Naive thymus-derived CD8-positive, alpha-beta T cell (primary cell): ENCODE measurements at regions not wholly inside any gene's neighbourhood (a gene's known extent, or its start where the extent isn't known, plus 50 kb on each side); places are given as distances from the start of the nearest gene placed in this dataset.
"Not testable (repeated sequence)": the region's sequence is repeated elsewhere in the genome, so short reads cannot be mapped to it uniquely, and the experiment has no call there.

Experiments used
- ATAC-seq, 2 donors: fragments of 150-1000 bp; cut with Tn5 transposase in 1 of 2; sonication (Bioruptor Pico), chemical (Tn5 transposase) in 1 of 2; 1 replicate in 1 of 2; 2 replicates in 1 of 2; pipeline ENCODE4 v1.10.0; 2021; ENCODE audit warnings: mild to moderate bottlenecking in 2 of 2, moderate library complexity in 2 of 2
- POLR2A ChIA-PET: fragments of 350-600 bp; sonication (Branson Sonifier 250); formaldehyde crosslinking; loops from one replicate; lab custom pipeline; 2021; ENCODE audit warnings: antibody characterized with exemption; lab: Charles Lee
- DNase-seq, 10 donors: peaks; one replicate each; pipeline versions ENCODE4 v3.0.0 to v3.0.0-alpha.2; 2020 to 2022
- H3K27ac Mint-ChIP-seq, 10 donors: one replicate each; pipeline ENCODE4 v1.8.0; 2020 to 2022; ENCODE audit warnings: mild to moderate bottlenecking in 10 of 10, mixed read lengths in 10 of 10, moderate library complexity in 4 of 10, inconsistent platforms in 1 of 10
- H3K27me3 Mint-ChIP-seq, 5 donors: one replicate each; pipeline ENCODE4 v1.8.0; 2021 to 2022; ENCODE audit warnings: mixed read lengths in 5 of 5
- H3K36me3 Mint-ChIP-seq, 3 donors: one replicate each; pipeline ENCODE4 v1.8.0; 2020 to 2022; ENCODE audit warnings: mixed read lengths in 3 of 3, mild to moderate bottlenecking in 2 of 3, inconsistent platforms in 1 of 3
- H3K4me1 Mint-ChIP-seq, 4 donors: one replicate each; pipeline ENCODE4 v1.8.0; 2021 to 2022; ENCODE audit warnings: mixed read lengths in 4 of 4
- H3K4me3 Mint-ChIP-seq, 10 donors: one replicate each; pipeline ENCODE4 v1.8.0; 2020 to 2022; ENCODE audit warnings: mild to moderate bottlenecking in 10 of 10, mixed read lengths in 10 of 10, moderate library complexity in 6 of 10, inconsistent platforms in 1 of 10
- H3K9me3 Mint-ChIP-seq, 9 donors: one replicate each; pipeline ENCODE4 v1.8.0; 2020 to 2022; ENCODE audit warnings: mixed read lengths in 9 of 9, mild to moderate bottlenecking in 3 of 9, inconsistent platforms in 1 of 9, moderate library complexity in 1 of 9

DNA sequence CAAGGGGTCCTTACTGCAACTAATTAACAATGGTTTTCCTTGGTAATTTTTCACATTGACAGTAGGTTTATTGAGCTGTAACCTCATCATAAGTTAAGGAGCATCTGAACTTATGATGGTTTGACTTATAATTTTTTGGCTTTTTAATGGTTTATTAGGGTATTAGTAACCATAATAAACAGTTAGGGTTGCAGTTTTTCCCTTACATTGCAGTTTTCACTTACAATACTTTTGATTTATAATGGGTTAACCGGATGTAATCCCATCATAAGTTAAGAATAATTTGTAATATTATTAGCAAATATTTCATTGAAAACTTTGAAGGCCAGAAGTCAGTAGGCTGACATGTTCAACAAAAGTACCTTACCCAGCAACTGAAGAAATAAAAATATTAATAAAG, 811.6 kb downstream of the TRHDE start:
- Mint-ChIP-seq H3K27ac (no peak overlapping the region), H3K36me3 (no peaks in the 10 kb centered on the region), H3K27me3 (no peaks in the 10 kb centered on the region), H3K4me1 (no peaks in the 10 kb centered on the region), H3K4me3 (no peak overlapping the region), H3K9me3 (peaks cover 0 to 44% (median 14%) of the 10 kb centered on the region in 9 donors)
- ATAC-seq (no peak), DNase-seq (no peak)
- POLR2A ChIA-PET = no interaction called here

DNA sequence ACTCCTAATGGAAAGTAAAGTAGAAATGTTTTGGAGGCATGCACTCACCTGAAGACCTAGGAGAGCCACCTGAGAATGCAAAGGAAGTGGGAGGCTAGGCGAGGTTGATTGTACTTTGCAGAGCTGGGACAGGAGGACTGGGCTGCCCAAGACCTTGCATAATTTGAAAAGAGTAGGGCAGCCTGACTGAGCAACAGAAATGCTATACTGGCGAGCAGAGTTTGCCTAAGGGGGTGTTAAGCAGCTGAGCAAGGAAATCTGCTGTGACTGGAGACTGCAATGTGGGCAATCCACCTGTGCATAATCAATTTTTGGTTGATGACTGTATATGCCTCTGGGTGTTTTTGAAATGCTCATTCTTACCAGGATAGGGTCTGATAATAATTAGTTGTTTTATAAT, 834.1 kb downstream of the TRHDE start:
- H3K9me3 Mint-ChIP-seq = peaks cover 2 to 37% (median 8%) of the 10 kb centered on the region in 9 donors
- POLR2A ChIA-PET = no interaction called here
- H3K27ac Mint-ChIP-seq = no peak overlapping the region
- H3K4me3 Mint-ChIP-seq = no peak overlapping the region
- ATAC-seq (no peak), DNase-seq (no peak)
- H3K36me3 Mint-ChIP-seq = no peaks in the 10 kb centered on the region
- H3K4me1 Mint-ChIP-seq = no peaks in the 10 kb centered on the region
- no peaks in the 10 kb centered on the region for H3K27me3 Mint-ChIP-seq

DNA sequence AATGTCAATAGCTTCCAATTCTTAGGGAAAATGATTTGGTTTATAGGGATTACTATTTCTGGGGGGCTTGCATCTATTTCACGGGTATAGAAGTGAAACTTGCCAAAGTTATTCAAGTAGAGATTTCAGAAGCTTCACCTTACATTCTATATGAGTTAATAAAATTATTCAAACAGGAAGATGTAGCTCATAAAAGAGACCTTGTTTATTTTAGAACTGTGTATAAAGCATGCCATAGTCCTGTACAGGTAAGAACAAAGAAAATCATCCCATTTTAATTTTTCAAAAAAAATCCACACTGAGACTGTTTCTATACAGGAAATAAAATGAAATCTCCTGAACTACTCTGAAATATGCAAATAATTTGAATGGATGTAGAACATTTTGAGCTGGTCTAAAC, 834.7 kb downstream of the TRHDE start:
- ATAC-seq (no peak), DNase-seq (no peak)
- H3K36me3 Mint-ChIP-seq = no peaks in the 10 kb centered on the region
- H3K4me1 Mint-ChIP-seq = no peaks in the 10 kb centered on the region
- POLR2A ChIA-PET = no interaction called here
- H3K27me3 Mint-ChIP-seq = no peaks in the 10 kb centered on the region
- peaks cover 0 to 31% (median 8%) of the 10 kb centered on the region in 9 donors for H3K9me3 Mint-ChIP-seq
- no peak overlapping the region for H3K4me3 Mint-ChIP-seq
- H3K27ac Mint-ChIP-seq = no peak overlapping the region

DNA sequence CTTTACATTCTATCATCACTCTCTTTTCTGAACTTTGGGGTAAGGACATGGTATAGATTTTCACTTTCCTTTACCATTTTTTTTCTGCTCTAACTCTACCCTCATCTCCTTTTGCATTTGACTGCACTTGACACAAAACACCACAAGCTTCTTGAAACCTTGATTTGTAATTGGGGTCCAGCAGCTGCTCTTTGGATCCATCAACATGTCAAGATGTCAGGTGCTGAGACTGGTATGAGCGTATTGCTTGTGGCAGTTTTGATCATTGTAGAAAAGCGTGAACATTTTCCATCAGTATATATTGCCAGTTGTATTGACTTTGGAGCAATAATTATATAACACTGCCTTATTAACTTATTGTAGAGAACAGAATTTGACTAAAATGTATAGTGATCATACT, 838.6 kb downstream of the TRHDE start:
- POLR2A ChIA-PET = no interaction called here
- ATAC-seq (no peak), DNase-seq (no peak)
- H3K27ac Mint-ChIP-seq = no peak overlapping the region
- no peaks in the 10 kb centered on the region for H3K4me1 Mint-ChIP-seq
- no peak overlapping the region for H3K4me3 Mint-ChIP-seq
- peaks cover 0 to 24% (median 4%) of the 10 kb centered on the region in 9 donors for H3K9me3 Mint-ChIP-seq
- no peaks in the 10 kb centered on the region for H3K36me3 Mint-ChIP-seq
- no peaks in the 10 kb centered on the region for H3K27me3 Mint-ChIP-seq

DNA sequence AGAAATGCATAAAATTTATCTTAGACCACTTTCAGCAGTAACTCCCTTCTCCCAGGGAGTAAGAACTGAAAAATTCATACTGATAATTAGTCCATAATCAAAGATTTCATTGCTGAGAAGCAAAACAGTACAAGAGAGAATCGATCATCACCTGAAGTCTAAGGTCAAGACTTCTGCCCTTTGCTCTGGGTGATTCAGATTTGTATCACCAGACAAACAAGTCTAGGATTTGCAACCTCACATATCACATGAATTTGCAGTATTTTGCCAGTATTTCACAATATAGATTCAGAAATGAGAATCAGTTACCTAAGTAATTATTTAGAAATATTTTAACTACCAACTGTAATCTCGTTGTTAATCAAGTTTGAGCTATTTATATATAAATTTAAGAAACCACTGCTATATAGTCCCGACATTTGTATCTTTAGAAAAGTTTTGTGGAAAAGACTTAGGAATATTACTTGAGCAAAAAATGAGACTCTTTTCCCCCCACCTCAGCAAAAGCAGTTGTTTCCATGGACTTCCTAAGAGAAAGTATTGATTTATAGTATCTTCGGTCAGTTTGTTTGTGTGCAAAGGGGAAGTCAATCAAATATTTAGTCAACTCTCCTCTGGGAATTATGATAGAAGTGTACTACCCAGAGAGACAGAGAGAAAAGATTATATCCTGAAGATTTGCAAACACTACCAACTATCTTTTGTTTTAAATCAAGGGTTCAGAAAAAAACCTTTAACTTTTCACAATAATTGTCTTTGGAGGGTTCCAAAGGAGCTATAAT, 840.1 kb downstream of the TRHDE start:
- ATAC-seq (no peak), DNase-seq (no peak)
- POLR2A ChIA-PET = no interaction called here
- no peaks in the 10 kb centered on the region for H3K4me1 Mint-ChIP-seq
- H3K4me3 Mint-ChIP-seq = no peak overlapping the region
- no peak overlapping the region for H3K27ac Mint-ChIP-seq
- H3K9me3 Mint-ChIP-seq = peaks cover 0 to 24% (median 2%) of the 10 kb centered on the region in 9 donors
- no peaks in the 10 kb centered on the region for H3K27me3 Mint-ChIP-seq
- no peaks in the 10 kb centered on the region for H3K36me3 Mint-ChIP-seq

DNA sequence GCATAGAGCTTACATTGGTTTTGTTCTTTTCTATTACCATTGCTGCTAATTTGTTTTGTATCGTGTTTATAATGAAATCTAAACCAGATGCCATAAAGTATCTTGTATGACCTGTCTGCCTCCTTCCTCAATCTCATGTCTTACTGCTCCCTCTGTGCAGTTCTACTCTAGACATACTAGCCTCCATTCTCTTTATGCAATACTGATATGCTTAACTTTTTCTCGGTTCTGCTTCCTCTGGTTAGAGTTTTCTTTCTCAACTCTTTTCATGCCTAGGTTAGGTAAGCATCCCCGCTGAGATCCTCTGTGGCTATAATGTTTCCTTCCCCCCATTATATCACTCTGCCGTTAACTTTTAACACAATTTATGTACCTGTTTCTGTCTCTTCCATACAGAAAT, 852.3 kb downstream of the TRHDE start:
- Mint-ChIP-seq H3K4me1 (no peaks in the 10 kb centered on the region), H3K9me3 (peaks cover 0 to 18% (median 1%) of the 10 kb centered on the region in 9 donors), H3K36me3 (no peaks in the 10 kb centered on the region), H3K4me3 (no peak overlapping the region), H3K27me3 (no peaks in the 10 kb centered on the region), H3K27ac (no peak overlapping the region)
- POLR2A ChIA-PET = no interaction called here
- DNase-seq (no peak), ATAC-seq (no peak)

DNA sequence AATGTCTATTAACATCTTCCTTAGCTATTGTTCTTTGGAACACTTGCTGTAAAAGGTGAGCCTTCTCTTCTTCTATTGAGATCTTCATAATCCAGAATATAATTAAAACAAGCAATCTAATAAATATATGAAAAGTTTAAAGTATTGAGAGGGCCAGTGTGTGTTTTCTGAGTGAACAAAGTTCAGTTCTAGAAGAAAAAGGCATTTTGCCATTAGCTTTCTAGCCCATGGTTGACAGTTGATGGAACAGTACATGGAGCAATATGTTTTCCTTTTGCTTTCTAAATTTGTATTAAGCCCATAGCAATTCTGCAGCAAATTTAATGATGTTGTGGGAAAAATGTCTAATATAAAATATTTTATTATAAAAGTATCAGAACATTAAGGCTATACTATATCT, 853.0 kb downstream of the TRHDE start:
- POLR2A ChIA-PET = no interaction called here
- DNase-seq (no peak), ATAC-seq (no peak)
- no peaks in the 10 kb centered on the region for H3K27me3 Mint-ChIP-seq
- H3K36me3 Mint-ChIP-seq = no peaks in the 10 kb centered on the region
- no peak overlapping the region for H3K4me3 Mint-ChIP-seq
- no peak overlapping the region for H3K27ac Mint-ChIP-seq
- peaks cover 0 to 13% (median 6%) of the 10 kb centered on the region in 9 donors for H3K9me3 Mint-ChIP-seq
- no peaks in the 10 kb centered on the region for H3K4me1 Mint-ChIP-seq

DNA sequence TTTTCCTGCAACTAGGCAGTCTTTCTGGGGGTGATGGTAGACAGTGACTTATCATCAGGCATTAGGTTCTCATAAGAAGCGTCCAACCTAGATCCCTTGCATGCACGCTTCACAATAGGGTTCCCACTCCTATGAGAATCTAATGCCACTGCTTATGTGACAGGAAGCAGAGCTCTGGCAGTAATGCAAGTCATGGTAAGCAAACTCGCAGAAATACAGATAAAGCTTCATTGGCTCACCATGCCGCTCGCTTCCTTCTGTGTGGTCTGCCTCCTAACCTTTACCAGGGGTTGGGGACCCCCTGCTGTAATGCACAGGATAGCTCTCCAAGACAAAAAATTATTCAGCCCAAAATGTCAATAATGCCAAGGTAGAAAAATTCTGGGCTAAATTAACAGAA, 864.2 kb downstream of the TRHDE start:
- Mint-ChIP-seq H3K9me3 (peaks cover 0 to 16% (median 2%) of the 10 kb centered on the region in 9 donors), H3K4me3 (no peak overlapping the region), H3K27me3 (no peaks in the 10 kb centered on the region), H3K4me1 (no peaks in the 10 kb centered on the region), H3K27ac (no peak overlapping the region), H3K36me3 (no peaks in the 10 kb centered on the region)
- DNase-seq (no peak), ATAC-seq (no peak)
- POLR2A ChIA-PET = no interaction called here

DNA sequence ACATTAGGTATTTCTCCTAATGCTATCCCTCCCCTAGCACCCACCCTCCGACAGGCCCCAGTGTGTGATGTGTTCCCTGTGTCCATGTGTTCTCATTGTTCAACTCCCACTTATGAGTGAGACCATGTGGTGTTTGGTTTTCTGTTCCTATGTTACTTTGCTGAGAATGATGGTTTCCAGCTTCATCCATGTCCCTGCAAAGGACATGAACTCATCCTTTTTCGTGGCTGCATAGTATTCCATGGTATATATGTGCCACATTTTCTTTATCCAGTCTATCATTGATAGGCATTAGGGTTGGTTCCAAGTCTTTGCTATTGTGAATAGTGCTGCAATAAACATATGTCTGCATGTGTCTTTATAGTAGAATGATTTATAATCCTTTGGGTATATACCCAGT, 867.5 kb downstream of the TRHDE start:
- H3K4me3 Mint-ChIP-seq, ATAC-seq, H3K9me3 Mint-ChIP-seq, H3K27ac Mint-ChIP-seq, H3K36me3 Mint-ChIP-seq, POLR2A ChIA-PET, DNase-seq, H3K4me1 Mint-ChIP-seq, H3K27me3 Mint-ChIP-seq: not testable (repeated sequence)

DNA sequence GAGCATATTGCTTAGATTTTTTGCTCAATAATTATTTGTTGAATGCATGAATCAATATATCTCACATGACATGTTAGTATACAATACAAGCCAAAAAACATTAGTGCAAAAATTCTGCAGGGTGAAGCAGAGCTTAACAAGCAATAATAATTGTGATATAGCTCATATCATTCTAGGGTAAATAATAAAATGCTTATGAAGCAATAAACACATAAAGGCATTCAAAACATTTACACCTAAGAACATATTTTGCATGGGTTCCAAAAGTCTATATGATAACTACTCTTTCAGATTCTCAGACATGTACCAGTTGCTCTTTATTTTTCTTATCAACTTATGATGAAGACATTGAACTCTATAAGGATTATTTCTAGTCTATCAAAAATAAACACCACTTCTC, 886.2 kb downstream of the TRHDE start:
- no peak for DNase-seq
- POLR2A ChIA-PET = no interaction called here
- no peaks in the 10 kb centered on the region for H3K4me1 Mint-ChIP-seq
- peaks cover 0 to 4% (median 0%) of the 10 kb centered on the region in 3 donors for H3K36me3 Mint-ChIP-seq
- no peaks in the 10 kb centered on the region for H3K27me3 Mint-ChIP-seq
- H3K9me3 Mint-ChIP-seq = peaks cover 0 to 18% (median 7%) of the 10 kb centered on the region in 9 donors
- no peak for ATAC-seq
- no peak overlapping the region for H3K4me3 Mint-ChIP-seq
- no peak overlapping the region for H3K27ac Mint-ChIP-seq

DNA sequence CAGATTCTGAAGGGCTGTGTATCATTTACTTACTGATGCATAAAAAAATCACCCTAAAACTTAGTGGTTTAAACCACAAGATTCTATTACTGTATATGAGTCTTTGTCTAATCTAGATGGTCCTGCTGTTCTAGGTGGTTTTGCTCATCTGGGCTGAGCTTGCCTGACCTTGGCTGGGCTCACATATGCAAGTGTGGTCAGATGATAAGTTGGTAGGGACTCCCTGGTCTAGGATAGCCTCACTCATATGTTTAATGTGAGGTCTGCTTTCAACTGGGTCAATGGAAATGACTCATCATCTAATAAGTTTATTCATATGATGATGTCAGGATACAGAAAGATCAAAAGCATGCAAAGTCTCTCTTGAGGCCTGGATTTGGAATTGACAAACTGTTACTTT, 887.8 kb downstream of the TRHDE start:
- POLR2A ChIA-PET = no interaction called here
- Mint-ChIP-seq H3K27ac (no peak overlapping the region), H3K27me3 (no peaks in the 10 kb centered on the region), H3K36me3 (peaks cover 0 to 4% (median 0%) of the 10 kb centered on the region in 3 donors), H3K4me3 (no peak overlapping the region), H3K9me3 (peaks cover 0 to 18% (median 8%) of the 10 kb centered on the region in 9 donors), H3K4me1 (no peaks in the 10 kb centered on the region)
- DNase-seq (no peak), ATAC-seq (no peak)

DNA sequence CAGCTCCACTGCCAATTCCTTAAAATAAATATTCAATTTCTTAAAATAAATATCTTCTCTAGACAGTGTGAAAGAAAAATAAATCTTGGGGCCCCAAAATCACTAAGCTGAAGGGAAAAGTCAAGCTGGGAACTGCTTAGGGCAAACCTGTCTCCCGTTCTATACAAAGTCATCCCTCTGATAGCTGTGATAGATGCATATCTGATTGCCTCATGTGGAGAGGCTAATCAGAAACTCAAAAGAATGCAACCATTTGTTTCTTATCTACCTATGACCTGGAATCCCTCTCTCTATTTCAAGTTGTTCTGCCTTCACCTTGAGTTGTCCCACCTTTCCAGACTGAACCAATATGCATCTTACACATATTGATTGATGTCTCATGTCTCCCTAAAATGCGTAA, 889.8 kb downstream of the TRHDE start:
- no peak for ATAC-seq
- POLR2A ChIA-PET = no interaction called here
- H3K27ac Mint-ChIP-seq = no peak overlapping the region
- peaks cover 0 to 18% (median 8%) of the 10 kb centered on the region in 9 donors for H3K9me3 Mint-ChIP-seq
- H3K4me3 Mint-ChIP-seq = no peak overlapping the region
- peaks cover 0 to 4% (median 0%) of the 10 kb centered on the region in 3 donors for H3K36me3 Mint-ChIP-seq
- H3K27me3 Mint-ChIP-seq = no peaks in the 10 kb centered on the region
- H3K4me1 Mint-ChIP-seq = no peaks in the 10 kb centered on the region
- no peak for DNase-seq

DNA sequence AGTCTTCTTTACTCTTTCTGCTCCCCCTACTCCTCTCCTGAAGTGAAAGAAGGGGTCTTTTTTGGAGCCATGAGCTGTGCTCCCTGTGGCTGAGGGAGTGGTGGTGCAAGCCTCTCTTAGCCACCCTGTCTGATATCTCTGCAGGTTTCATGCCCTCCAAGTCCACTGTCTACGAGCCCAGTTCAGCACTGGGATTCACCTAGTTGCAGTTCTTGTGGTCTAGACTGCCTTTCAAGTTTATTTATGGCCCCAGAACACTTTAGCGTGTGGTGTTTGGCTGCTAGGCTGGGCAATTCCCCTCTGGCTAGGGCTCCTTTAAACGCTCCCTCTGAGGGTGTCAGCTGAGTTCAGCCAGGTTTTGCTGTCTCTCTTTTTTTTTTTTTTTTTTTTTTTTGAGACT, 908.6 kb downstream of the TRHDE start:
- Mint-ChIP-seq H3K4me3 (no peak overlapping the region), H3K4me1 (no peaks in the 10 kb centered on the region), H3K36me3 (peaks cover 0 to 10% (median 0%) of the 10 kb centered on the region in 3 donors), H3K27ac (no peak overlapping the region), H3K27me3 (no peaks in the 10 kb centered on the region), H3K9me3 (peaks cover 9 to 27% (median 24%) of the 10 kb centered on the region in 9 donors)
- POLR2A ChIA-PET = no interaction called here
- DNase-seq (no peak), ATAC-seq (no peak)

DNA sequence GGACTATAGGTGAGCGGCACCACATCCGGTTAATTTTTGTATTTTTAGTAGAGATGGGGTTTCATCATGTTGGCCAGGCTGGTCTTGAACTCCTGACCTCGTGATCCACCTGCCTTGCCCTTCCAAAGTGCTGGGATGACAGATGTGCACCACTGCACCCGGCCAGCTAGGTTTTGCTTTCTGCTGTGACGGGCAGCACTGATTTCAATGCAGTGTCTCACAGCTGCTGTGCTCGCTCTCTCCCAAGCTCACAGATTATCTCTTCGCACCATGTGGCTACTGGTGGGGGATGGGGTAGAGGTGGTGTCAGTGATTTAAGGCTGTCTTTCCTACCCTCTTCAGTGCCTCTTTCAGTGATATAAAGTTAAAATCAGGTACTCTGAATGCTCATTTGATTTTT, 909.1 kb downstream of the TRHDE start:
- H3K27me3 Mint-ChIP-seq = no peaks in the 10 kb centered on the region
- H3K27ac Mint-ChIP-seq = no peak overlapping the region
- DNase-seq (no peak), ATAC-seq (no peak)
- peaks cover 11 to 30% (median 26%) of the 10 kb centered on the region in 9 donors for H3K9me3 Mint-ChIP-seq
- POLR2A ChIA-PET = no interaction called here
- H3K4me3 Mint-ChIP-seq = no peak overlapping the region
- peaks cover 0 to 14% (median 0%) of the 10 kb centered on the region in 3 donors for H3K36me3 Mint-ChIP-seq
- H3K4me1 Mint-ChIP-seq = no peaks in the 10 kb centered on the region
